Smooth muscle cell (in vitro differentiated cells): ENCODE measurements at regions not wholly inside any gene's neighbourhood (a gene's known extent, or its start where the extent isn't known, plus 50 kb on each side); places are given as distances from the start of the nearest gene placed in this dataset.

Source experiments
- DNase-seq: peaks from one replicate; lab custom pipeline; 2025; ENCODE audit not compliant: unreplicated experiment; lab: John Stamatoyannopoulos, UW
- H2AFZ ChIP-seq: fragments of 200-600 bp; sonication (generic); 2 replicates; pipeline ENCODE4 v1.6.0; 2016; ENCODE audit warnings: antibody characterized with exemption, low read depth, mild to moderate bottlenecking
- H3F3A ChIP-seq: fragments of 200-600 bp; sonication (generic); 2 replicates; pipeline ENCODE4 v1.6.0; 2017; ENCODE audit warnings: antibody characterized with exemption, low read depth
- H3K27ac ChIP-seq: fragments of 200-600 bp; sonication (generic); 2 replicates; pipeline ENCODE4 v1.5.1; 2016; ENCODE audit warnings: low read depth, mild to moderate bottlenecking
- H3K27me3 ChIP-seq: fragments of 200-600 bp; sonication (generic); 2 replicates; pipeline ENCODE4 v1.6.1; 2016; ENCODE audit warnings: low read depth, mild to moderate bottlenecking
- H3K36me3 ChIP-seq: fragments of 200-600 bp; sonication (generic); 2 replicates; pipeline ENCODE4 v1.5.1; 2016; ENCODE audit warnings: low read depth
- H3K4me1 ChIP-seq: fragments of 200-600 bp; sonication (generic); 2 replicates; pipeline ENCODE4 v1.5.1; 2016; ENCODE audit warnings: low read depth
- H3K4me2 ChIP-seq: fragments of 200-600 bp; sonication (generic); 2 replicates; pipeline ENCODE4 v1.6.0; 2016; ENCODE audit warnings: mild to moderate bottlenecking
- H3K4me3 ChIP-seq: fragments of 200-600 bp; sonication (generic); 2 replicates; pipeline ENCODE4 v1.5.1; 2016; ENCODE audit warnings: mild to moderate bottlenecking
- H3K79me2 ChIP-seq: fragments of 200-600 bp; sonication (generic); 2 replicates; pipeline ENCODE4 v1.6.0; 2016; ENCODE audit warnings: low read depth, mild to moderate bottlenecking
- H3K9ac ChIP-seq: fragments of 200-600 bp; sonication (generic); 2 replicates; pipeline ENCODE4 v1.6.0; 2016; ENCODE audit warnings: low read depth
- H3K9me3 ChIP-seq: fragments of 200-600 bp; sonication (generic); replicated peaks from 2 replicates; pipeline ENCODE4 v1.5.1; 2016; ENCODE audit warnings: low read depth
- H4K20me1 ChIP-seq: fragments of 200-600 bp; sonication (generic); 2 replicates; pipeline ENCODE4 v1.6.0; 2016; ENCODE audit warnings: low read depth
- CTCF ChIP-seq: fragments of 200-600 bp; sonication (generic); IDR thresholded peaks from 2 replicates; pipeline ENCODE4 v1.5.1; 2017; ENCODE audit warnings: borderline replicate concordance, mild to moderate bottlenecking, antibody characterized with exemption; ENCODE audit not compliant: insufficient read depth, poor library complexity, severe bottlenecking
- WGBS: methylation state at CpG from one replicate; pipeline ENCODE4 v1.1.7; 2016; ENCODE audit warnings: low lambda C conversion rate; 5-methylcytosine and 5-hydroxymethylcytosine counted together

- Histone ChIP-seq H3K27me3 (no peaks in the 10 kb centered on the region), H3K4me1 (no peaks in the 10 kb centered on the region), H3K9me3 (no peaks in the 10 kb centered on the region), H3K79me2 (no peaks in the 10 kb centered on the region), H2AFZ (no peak overlapping the region), H3F3A (no peaks in the 10 kb centered on the region), H3K4me2 (no peak overlapping the region), H3K9ac (no peak overlapping the region), H3K36me3 (no peaks in the 10 kb centered on the region), H3K4me3 (no peak overlapping the region), H3K27ac (no peak overlapping the region), H4K20me1 (no peaks in the 10 kb centered on the region)
- WGBS: 81% methylated on average over 5 of the region's 5 CpGs
- DNase-seq: no peak
- no peak for TF ChIP-seq CTCF
Measured at GRCh38 chr5:4081059-4081458, 485.4 kb downstream of the IRX1 start.

GRCh38 chr5:4081466-4081865 is 485.8 kb downstream of the IRX1 start:
- Histone ChIP-seq H3F3A (no peaks in the 10 kb centered on the region), H3K79me2 (no peaks in the 10 kb centered on the region), H3K27me3 (no peaks in the 10 kb centered on the region), H3K4me3 (no peak overlapping the region), H4K20me1 (no peaks in the 10 kb centered on the region), H3K9me3 (no peaks in the 10 kb centered on the region), H3K4me2 (no peak overlapping the region), H2AFZ (no peak overlapping the region), H3K36me3 (no peaks in the 10 kb centered on the region), H3K4me1 (no peaks in the 10 kb centered on the region), H3K27ac (no peak overlapping the region), H3K9ac (no peak overlapping the region)
- 86% methylated on average over 5 of the region's 5 CpGs for WGBS
- no peak for DNase-seq
- TF ChIP-seq CTCF: no peak

- WGBS: 78% methylated on average over 6 of the region's 6 CpGs
- Histone ChIP-seq H3K36me3 (no peaks in the 10 kb centered on the region), H3K4me3 (no peak overlapping the region), H4K20me1 (no peaks in the 10 kb centered on the region), H3K9ac (no peak overlapping the region), H3K4me1 (no peaks in the 10 kb centered on the region), H3K9me3 (no peaks in the 10 kb centered on the region), H3K27me3 (no peaks in the 10 kb centered on the region), H3K79me2 (no peaks in the 10 kb centered on the region), H3K27ac (no peak overlapping the region), H2AFZ (no peak overlapping the region), H3K4me2 (no peak overlapping the region), H3F3A (no peaks in the 10 kb centered on the region)
- no peak for DNase-seq
- TF ChIP-seq CTCF: no peak
Measured at GRCh38 chr5:4082966-4083564, 487.4 kb downstream of the IRX1 start.
